Effector memory CD8-positive, alpha-beta T cell (primary cell): ENCODE measurements at regions not wholly inside any gene's neighbourhood (a gene's known extent, or its start where the extent isn't known, plus 50 kb on each side); places are given as distances from the start of the nearest gene placed in this dataset.

Source experiments
- ATAC-seq: fragments of 150-1000 bp; cut with Tn5 transposase; replicated peaks from 2 replicates; pipeline ENCODE4 v1.10.0; 2021; ENCODE audit warnings: mild to moderate bottlenecking, moderate library complexity
- DNase-seq, 3 experiments: peaks; one replicate each; pipeline ENCODE4 v3.0.0; 2021
- H3K27ac Mint-ChIP-seq, 2 donors: one replicate each; pipeline ENCODE4 v1.8.0; 2022; ENCODE audit warnings: mild to moderate bottlenecking in 2 of 2, mixed read lengths in 2 of 2, moderate library complexity in 2 of 2
- H3K27me3 Mint-ChIP-seq, 2 donors: one replicate each; pipeline ENCODE4 v1.8.0; 2022; ENCODE audit warnings: mixed read lengths in 2 of 2
- H3K36me3 Mint-ChIP-seq: one replicate; pipeline ENCODE4 v1.8.0; 2022; ENCODE audit warnings: mild to moderate bottlenecking, moderate library complexity, mixed read lengths; ENCODE audit not compliant: insufficient read depth
- H3K4me1 Mint-ChIP-seq, 2 donors: one replicate each; pipeline ENCODE4 v1.8.0; 2022; ENCODE audit warnings: low read depth in 2 of 2, mixed read lengths in 2 of 2
- H3K4me3 Mint-ChIP-seq, 2 donors: one replicate each; pipeline ENCODE4 v1.8.0; 2022; ENCODE audit warnings: mild to moderate bottlenecking in 2 of 2, mixed read lengths in 2 of 2, moderate library complexity in 2 of 2
- H3K9me3 Mint-ChIP-seq, 2 donors: one replicate each; pipeline ENCODE4 v1.8.0; 2022; ENCODE audit warnings: mixed read lengths in 2 of 2

- Mint-ChIP-seq H3K4me1 (no peaks in the 10 kb centered on the region), H3K27me3 (peaks cover 0 to 8% of the 10 kb centered on the region in 2 donors), H3K27ac (no peak overlapping the region), H3K9me3 (no peaks in the 10 kb centered on the region), H3K4me3 (no peak overlapping the region), H3K36me3 (no peaks in the 10 kb centered on the region)
- ATAC-seq, result no peak
- no peak for DNase-seq
Measured at GRCh38 chr12:65764325-65764724, 60.0 kb upstream of the HMGA2 start.

- Mint-ChIP-seq H3K36me3 (no peaks in the 10 kb centered on the region), H3K4me1 (no peaks in the 10 kb centered on the region), H3K4me3 (no peak overlapping the region), H3K27me3 (peaks cover 0 to 9% of the 10 kb centered on the region in 2 donors), H3K9me3 (no peaks in the 10 kb centered on the region), H3K27ac (no peak overlapping the region)
- DNase-seq (no peak), ATAC-seq (no peak)
Measured at GRCh38 chr12:65765436-65765813, 58.9 kb upstream of the HMGA2 start.

- Mint-ChIP-seq H3K4me3 (no peak overlapping the region), H3K27ac (no peak overlapping the region), H3K27me3 (peaks cover 0 to 11% of the 10 kb centered on the region in 2 donors), H3K4me1 (no peaks in the 10 kb centered on the region), H3K9me3 (peaks cover 2 to 12% of the 10 kb centered on the region in 2 donors), H3K36me3 (no peaks in the 10 kb centered on the region)
- DNase-seq (no peak), ATAC-seq (no peak)
Measured at GRCh38 chr12:65769880-65770279, 54.4 kb upstream of the HMGA2 start.
